H1 (cell line): ENCODE measurements at regions not wholly inside any gene's neighbourhood (a gene's known extent, or its start where the extent isn't known, plus 50 kb on each side); places are given as distances from the start of the nearest gene placed in this dataset.

Experiments
- CTCF ChIA-PET: fragments of 300-600 bp; sonication (Branson Sonifier 250); formaldehyde crosslinking; loops from one replicate; lab custom pipeline; 2021; ENCODE audit not compliant: partially characterized antibody; lab: Charles Lee
- POLR2A ChIA-PET: fragments of 300-600 bp; sonication (Branson Sonifier 250); formaldehyde crosslinking; loops from one replicate; lab custom pipeline; 2021; ENCODE audit warnings: inconsistent platforms; ENCODE audit not compliant: partially characterized antibody; lab: Charles Lee
- DNase-seq, 2 experiments: peaks; one replicate each; pipeline versions ENCODE4 v3.0.0 to v3.0.0-alpha.2; 2010 to 2022; ENCODE audit warnings: low spot score in 2 of 2, low read depth in 1 of 2, mixed read lengths in 1 of 2
- FAIRE-seq: peaks from 2 replicates; lab custom pipeline; 2011; peaks lifted over from hg19 to GRCh38; lab: Jason Lieb, UNC
- H2AFZ ChIP-seq: 2 replicates; pipeline ENCODE4 v1.8.1; 2012; ENCODE audit warnings: low read length, inconsistent platforms
- H2AK5ac ChIP-seq: 2 replicates; pipeline ENCODE4 v1.6.1; 2013; ENCODE audit warnings: low read depth, low read length
- H2BK120ac ChIP-seq: replicated peaks from 2 replicates; pipeline ENCODE3; 2013; ENCODE audit warnings: low read depth, low read length, inconsistent platforms
- H2BK12ac ChIP-seq: 2 replicates; pipeline ENCODE4 v1.6.1; 2013; ENCODE audit warnings: low read depth, low read length
- H2BK15ac ChIP-seq: 2 replicates; pipeline ENCODE4 v1.6.1; 2013; ENCODE audit warnings: low read length
- H2BK20ac ChIP-seq: 2 replicates; pipeline ENCODE4 v1.6.1; 2013; ENCODE audit warnings: low read length
- H2BK5ac ChIP-seq: 2 replicates; pipeline ENCODE4 v1.6.1; 2013; ENCODE audit warnings: low read depth, low read length
- H3K14ac ChIP-seq: 2 replicates; pipeline ENCODE4 v1.6.1; 2013; ENCODE audit warnings: inconsistent platforms; ENCODE audit not compliant: insufficient read length
- H3K18ac ChIP-seq: 2 replicates; pipeline ENCODE4 v1.6.1; 2013; ENCODE audit warnings: low read length; ENCODE audit errors: extremely low read depth
- H3K23ac ChIP-seq: 2 replicates; pipeline ENCODE4 v1.6.1; 2013; ENCODE audit warnings: inconsistent platforms; ENCODE audit not compliant: insufficient read length
- H3K23me2 ChIP-seq: 2 replicates; pipeline ENCODE4 v1.6.1; 2013; ENCODE audit warnings: low read depth, low read length
- H3K27ac ChIP-seq: 2 replicates; pipeline ENCODE4 v1.6.1; 2011; ENCODE audit warnings: low read depth, low read length, inconsistent platforms
- H3K27me3 ChIP-seq, 4 experiments: replicated peaks in 1 of 4; 1 replicate in 1 of 4; 2 replicates in 3 of 4; pipeline versions ENCODE4 v1.6.1 to v1.8.1; 2011 to 2013; ENCODE audit warnings: low read length in 3 of 4, mild to moderate bottlenecking in 3 of 4, inconsistent platforms in 2 of 4, mixed read lengths in 2 of 4, moderate library complexity in 1 of 4; ENCODE audit not compliant: control insufficient read depth in 3 of 4, insufficient read depth in 3 of 4; ENCODE audit errors: extremely low read depth in 1 of 4
- H3K36me3 ChIP-seq, 4 experiments: 2 replicates each; pipeline versions ENCODE4 v1.6.1 to v1.8.1; 2011 to 2013; ENCODE audit warnings: mild to moderate bottlenecking in 4 of 4, low read length in 3 of 4, moderate library complexity in 2 of 4, control low read depth in 1 of 4, inconsistent platforms in 1 of 4; ENCODE audit not compliant: insufficient read depth in 4 of 4, control insufficient read depth in 2 of 4
- H3K4ac ChIP-seq: replicated peaks from 2 replicates; pipeline ENCODE3; 2013; ENCODE audit warnings: low read length, low read depth, mixed read lengths, inconsistent platforms; ENCODE audit not compliant: insufficient read length
- H3K4me1 ChIP-seq, 4 experiments: replicated peaks in 1 of 4; 1 replicate in 1 of 4; 2 replicates in 3 of 4; pipeline versions ENCODE4 v1.6.1 to v1.8.1; 2011 to 2013; ENCODE audit warnings: low read length in 3 of 4, inconsistent platforms in 2 of 4, mixed read lengths in 1 of 4; ENCODE audit not compliant: insufficient read depth in 4 of 4, control insufficient read depth in 3 of 4
- H3K4me2 ChIP-seq, 2 experiments: 2 replicates each; pipeline versions ENCODE4 v1.6.1 to v1.8.1; 2011 to 2013; ENCODE audit warnings: low read depth in 2 of 2, low read length in 2 of 2, control low read depth in 1 of 2, inconsistent platforms in 1 of 2, mild to moderate bottlenecking in 1 of 2; ENCODE audit not compliant: insufficient read depth in 1 of 2
- H3K4me3 ChIP-seq, 4 experiments: fragments of 200-600, 300-600 bp in 1 of 4; sonication (generic), shearing (Covaris generic), sonication (Bioruptor Twin) in 1 of 4; 2 replicates each; pipeline versions ENCODE4 v1.5.1 to v1.8.1; 2011 to 2016; ENCODE audit warnings: low read length in 4 of 4, low read depth in 3 of 4, control low read depth in 2 of 4, inconsistent platforms in 2 of 4, mild to moderate bottlenecking in 2 of 4, mixed read lengths in 1 of 4, moderate library complexity in 1 of 4; ENCODE audit not compliant: insufficient read depth in 2 of 4; ENCODE audit errors: extremely low read depth in 1 of 4
- H3K56ac ChIP-seq: replicated peaks from 2 replicates; pipeline ENCODE3; 2013; ENCODE audit warnings: low read depth, mild to moderate bottlenecking, mixed read lengths, low read length, inconsistent platforms; ENCODE audit not compliant: insufficient read length
- H3K79me1 ChIP-seq: 2 replicates; pipeline ENCODE4 v1.6.1; 2013; ENCODE audit warnings: low read depth, low read length, control low read depth
- H3K79me2 ChIP-seq, 2 experiments: 2 replicates each; pipeline versions ENCODE4 v1.6.1 to v1.8.1; 2012 to 2013; ENCODE audit warnings: low read length in 2 of 2, mild to moderate bottlenecking in 2 of 2, inconsistent platforms in 1 of 2; ENCODE audit not compliant: insufficient read depth in 2 of 2, control insufficient read depth in 1 of 2
- H3K9ac ChIP-seq, 4 experiments: replicated peaks in 1 of 4; 1 replicate in 1 of 4; 2 replicates in 3 of 4; pipeline versions ENCODE4 v1.6.1 to v1.8.1; 2011 to 2013; ENCODE audit warnings: low read depth in 3 of 4, low read length in 3 of 4, control low read depth in 2 of 4, mild to moderate bottlenecking in 2 of 4, moderate library complexity in 2 of 4, inconsistent platforms in 1 of 4; ENCODE audit errors: extremely low read depth in 1 of 4
- H3K9me3 ChIP-seq, 2 experiments: 2 replicates each; pipeline versions ENCODE4 v1.6.1 to v1.8.1; 2012 to 2013; ENCODE audit warnings: mild to moderate bottlenecking in 2 of 2, moderate library complexity in 2 of 2, control low read depth in 1 of 2, inconsistent platforms in 1 of 2, low read depth in 1 of 2, low read length in 1 of 2, mixed read lengths in 1 of 2; ENCODE audit not compliant: insufficient read depth in 2 of 2
- H4K20me1 ChIP-seq, 2 experiments: replicated peaks in 1 of 2; 2 replicates each; pipeline versions ENCODE3 to v1.8.1; 2011 to 2013; ENCODE audit warnings: inconsistent platforms in 2 of 2, low read length in 2 of 2, mild to moderate bottlenecking in 1 of 2; ENCODE audit not compliant: insufficient read depth in 2 of 2, control insufficient read depth in 1 of 2
- H4K5ac ChIP-seq: 2 replicates; pipeline ENCODE4 v1.6.1; 2013; ENCODE audit warnings: low read length, low read depth, mixed read lengths, inconsistent platforms; ENCODE audit not compliant: insufficient read length
- H4K8ac ChIP-seq: 2 replicates; pipeline ENCODE4 v1.8.0; 2013; ENCODE audit warnings: mild to moderate bottlenecking, moderate library complexity, low read length, inconsistent platforms; ENCODE audit not compliant: insufficient read depth; ENCODE audit errors: extremely low read depth
- H4K91ac ChIP-seq: replicated peaks from 2 replicates; pipeline ENCODE3; 2013; ENCODE audit warnings: low read length, mixed read lengths, inconsistent platforms; ENCODE audit not compliant: insufficient read length
- POLR2AphosphoS5 ChIP-seq: IDR thresholded peaks from 2 replicates; pipeline ENCODE4 v1.6.1; 2011; ENCODE audit warnings: low read depth, low read length
- SP2 ChIP-seq: IDR thresholded peaks from 2 replicates; pipeline ENCODE4 v1.6.1; 2012; ENCODE audit warnings: mild to moderate bottlenecking, low read length, inconsistent platforms
- WGBS, 2 experiments: shearing (Covaris generic) in 1 of 2; methylation state at CpG; one replicate each; pipeline versions ENCODE4 v1.1.6 to v1.1.7; 2013 to 2015; ENCODE audit warnings: low lambda C conversion rate in 2 of 2, mixed read lengths in 2 of 2, inconsistent platforms in 1 of 2, low coverage in 1 of 2, missing lambda C conversion rate in 1 of 2; ENCODE audit not compliant: insufficient replicate concordance in 2 of 2, insufficient coverage in 1 of 2, insufficient read length in 1 of 2; ENCODE audit errors: extremely low coverage in 1 of 2, missing lambda C conversion rate in 1 of 2; 5-methylcytosine and 5-hydroxymethylcytosine counted together

- H3K27me3 ChIP-seq = peaks cover 35 to 67% (median 53%) of the 10 kb centered on the region in 4 experiments
- ChIA-PET CTCF (interaction anchor here (1.0 to 2.3 kb wide), 2 partner anchors 15 to 127 kb away, joined by 3 to 7 read pairs; no protein-coding TSS in a partner anchor), POLR2A (no interaction called here)
- no peaks in the 10 kb centered on the region for H3K36me3 ChIP-seq
- no peaks in the 10 kb centered on the region for H4K20me1 ChIP-seq
- no peaks in the 10 kb centered on the region for H3K9me3 ChIP-seq
- H3K79me1 ChIP-seq = no peaks in the 10 kb centered on the region
- H3K27ac ChIP-seq = no peak overlapping the region
- FAIRE-seq = no peak
- TF ChIP-seq POLR2AphosphoS5 = peak; percentile 62; the same call in 1 of the 2 replicates
- TF ChIP-seq SP2 = no peak
- H2BK5ac ChIP-seq = no peak overlapping the region
- H2AK5ac ChIP-seq = no peak overlapping the region
- H2AFZ ChIP-seq = no peak overlapping the region
- H4K91ac ChIP-seq = no peak overlapping the region
- WGBS, 2 experiments = 56% methylated on average over 5 of the region's 5 CpGs; no CpG with 5 or more reads in 1 of the 2 experiments
- peaks cover 0 to 2% (median 0%) of the 10 kb centered on the region in 4 experiments; a peak in 1 of 7 replicates for H3K4me1 ChIP-seq
- no peak overlapping the region for H2BK120ac ChIP-seq
- no peak overlapping the region for H3K18ac ChIP-seq
- DNase-seq = no peak
- H3K23ac ChIP-seq = no peak overlapping the region
- no peak overlapping the region for H3K4ac ChIP-seq
- H2BK20ac ChIP-seq = no peak overlapping the region
- H2BK15ac ChIP-seq = no peak overlapping the region
- no peak overlapping the region for H3K4me2 ChIP-seq
- H3K79me2 ChIP-seq = no peaks in the 10 kb centered on the region
- no peak overlapping the region for H3K4me3 ChIP-seq
- H3K9ac ChIP-seq = no peak overlapping the region
- H4K8ac ChIP-seq = no peak overlapping the region
- no peak overlapping the region for H3K14ac ChIP-seq
- no peak overlapping the region for H3K56ac ChIP-seq
- no peak overlapping the region for H4K5ac ChIP-seq
- H3K23me2 ChIP-seq = no peaks in the 10 kb centered on the region
- no peak overlapping the region for H2BK12ac ChIP-seq
Measured at GRCh38 chr3:59440285-59441028, 390.6 kb upstream of the CFAP20DC start.
